H9 (cell line): ENCODE measurements at regions not wholly inside any gene's neighbourhood (a gene's known extent, or its start where the extent isn't known, plus 50 kb on each side); places are given as distances from the start of the nearest gene placed in this dataset.

ENCODE experiments used
- DNase-seq: peaks from one replicate; pipeline ENCODE4 v3.0.0-alpha.2; 2017
- H2AFZ ChIP-seq: one replicate; pipeline ENCODE4 v1.6.1; 2013; ENCODE audit warnings: mild to moderate bottlenecking, low read length, control low read depth, moderate library complexity
- H2AK5ac ChIP-seq: 2 replicates; pipeline ENCODE4 v1.6.1; 2013; ENCODE audit warnings: low read length, control low read depth, mixed read lengths; ENCODE audit not compliant: insufficient read length
- H2BK120ac ChIP-seq: one replicate; pipeline ENCODE4 v1.6.1; 2013; ENCODE audit warnings: low read depth, mild to moderate bottlenecking, low read length, control low read depth, inconsistent platforms; ENCODE audit not compliant: poor library complexity, severe bottlenecking
- H2BK12ac ChIP-seq: 2 replicates; pipeline ENCODE4 v1.6.1; 2013; ENCODE audit warnings: low read length, control low read depth, mixed read lengths, low read depth; ENCODE audit not compliant: insufficient read length
- H2BK15ac ChIP-seq: 2 replicates; pipeline ENCODE4 v1.6.1; 2013; ENCODE audit warnings: low read depth, low read length, control low read depth
- H2BK20ac ChIP-seq: one replicate; pipeline ENCODE4 v1.6.1; 2013; ENCODE audit warnings: low read depth, mild to moderate bottlenecking, low read length, control low read depth, inconsistent platforms; ENCODE audit not compliant: poor library complexity, severe bottlenecking
- H2BK5ac ChIP-seq: 2 replicates; pipeline ENCODE4 v1.6.1; 2013; ENCODE audit warnings: low read length, control low read depth, mixed read lengths; ENCODE audit not compliant: insufficient read length
- H3K14ac ChIP-seq: 2 replicates; pipeline ENCODE4 v1.6.1; 2013; ENCODE audit warnings: low read length, control low read depth; ENCODE audit not compliant: insufficient read depth
- H3K18ac ChIP-seq: 2 replicates; pipeline ENCODE4 v1.6.1; 2013; ENCODE audit warnings: low read depth, mild to moderate bottlenecking, mixed read lengths, low read length, control low read depth; ENCODE audit not compliant: insufficient read length
- H3K23ac ChIP-seq: 2 replicates; pipeline ENCODE4 v1.6.1; 2013; ENCODE audit warnings: low read length, control low read depth, mixed read lengths, low read depth; ENCODE audit not compliant: insufficient read length
- H3K23me2 ChIP-seq: 2 replicates; pipeline ENCODE4 v1.6.1; 2013; ENCODE audit warnings: low read depth, mild to moderate bottlenecking, mixed read lengths, low read length, control low read depth; ENCODE audit not compliant: insufficient read length, poor library complexity, severe bottlenecking
- H3K27ac ChIP-seq: 2 replicates; pipeline ENCODE4 v1.5.1; 2013; ENCODE audit warnings: low read length, control low read depth, mixed read lengths, low read depth; ENCODE audit not compliant: insufficient read length
- H3K27me3 ChIP-seq: 2 replicates; pipeline ENCODE4 v1.6.1; 2013; ENCODE audit warnings: low read length, control low read depth, inconsistent platforms; ENCODE audit not compliant: insufficient read depth
- H3K4ac ChIP-seq: 2 replicates; pipeline ENCODE4 v1.6.1; 2013; ENCODE audit warnings: low read depth, mild to moderate bottlenecking, control low read depth, inconsistent platforms, low read length, moderate library complexity
- H3K4me1 ChIP-seq: 2 replicates; pipeline ENCODE4 v1.6.1; 2013; ENCODE audit warnings: low read length, control low read depth, inconsistent platforms; ENCODE audit not compliant: insufficient read depth
- H3K4me2 ChIP-seq: 2 replicates; pipeline ENCODE4 v1.6.1; 2013; ENCODE audit warnings: low read length, control low read depth, mixed read lengths; ENCODE audit not compliant: insufficient read length, insufficient read depth
- H3K56ac ChIP-seq: 2 replicates; pipeline ENCODE4 v1.6.1; 2013; ENCODE audit warnings: low read depth, mild to moderate bottlenecking, mixed read lengths, low read length, control low read depth; ENCODE audit not compliant: insufficient read length
- H3K79me1 ChIP-seq: 2 replicates; pipeline ENCODE4 v1.6.1; 2013; ENCODE audit warnings: low read depth, mild to moderate bottlenecking, moderate library complexity, low read length, control low read depth, inconsistent platforms; ENCODE audit not compliant: insufficient read depth, poor library complexity, severe bottlenecking
- H3K79me2 ChIP-seq: 2 replicates; pipeline ENCODE4 v1.6.1; 2013; ENCODE audit warnings: low read length, control low read depth, inconsistent platforms; ENCODE audit not compliant: insufficient read depth
- H3K9ac ChIP-seq: 2 replicates; pipeline ENCODE4 v1.6.1; 2013; ENCODE audit warnings: low read length, control low read depth, mixed read lengths; ENCODE audit not compliant: insufficient read length; ENCODE audit errors: extremely low read depth
- H3K9me3 ChIP-seq: one replicate; pipeline ENCODE4 v1.6.1; 2013; ENCODE audit warnings: low read depth, low read length, inconsistent platforms; ENCODE audit not compliant: control insufficient read depth
- H3T11ph ChIP-seq: one replicate; pipeline ENCODE4 v1.6.1; 2013; ENCODE audit warnings: mild to moderate bottlenecking, low read length, control low read depth, inconsistent platforms
- H4K20me1 ChIP-seq: one replicate; pipeline ENCODE4 v1.6.1; 2013; ENCODE audit not compliant: control insufficient read depth, insufficient read length, insufficient read depth
- H4K5ac ChIP-seq: 2 replicates; pipeline ENCODE4 v1.6.1; 2013; ENCODE audit warnings: low read depth, mild to moderate bottlenecking, mixed read lengths, low read length, control low read depth; ENCODE audit not compliant: insufficient read length
- H4K8ac ChIP-seq: replicated peaks from 2 replicates; pipeline ENCODE4 v1.6.1; 2013; ENCODE audit warnings: low read length, control low read depth, mixed read lengths, low read depth; ENCODE audit not compliant: insufficient read length
- H4K91ac ChIP-seq: 2 replicates; pipeline ENCODE4 v1.6.1; 2013; ENCODE audit warnings: low read depth, mild to moderate bottlenecking, moderate library complexity, mixed read lengths, low read length, control low read depth; ENCODE audit not compliant: insufficient read length
- H3K27ac Mint-ChIP-seq, 3 experiments: 2 replicates in 2 of 3; 3 replicates in 1 of 3; pipeline ENCODE4 v1.8.0; 2020 to 2021; ENCODE audit warnings: mixed read lengths in 3 of 3, mild to moderate bottlenecking in 1 of 3, moderate library complexity in 1 of 3
- H3K27me3 Mint-ChIP-seq: 2 replicates; pipeline ENCODE4 v1.8.0; 2021; ENCODE audit warnings: low read depth, mild to moderate bottlenecking, moderate library complexity, mixed read lengths
- H3K36me3 Mint-ChIP-seq, 3 experiments: 2 replicates in 2 of 3; 3 replicates in 1 of 3; pipeline ENCODE4 v1.8.0; 2020 to 2021; ENCODE audit warnings: low read depth in 3 of 3, mixed read lengths in 3 of 3; ENCODE audit not compliant: insufficient read depth in 1 of 3
- H3K4me1 Mint-ChIP-seq, 2 experiments: 2 replicates each; pipeline ENCODE4 v1.8.0; 2020; ENCODE audit warnings: mixed read lengths in 2 of 2
- H3K4me3 Mint-ChIP-seq, 2 experiments: 2 replicates in 1 of 2; 3 replicates in 1 of 2; pipeline ENCODE4 v1.8.0; 2020 to 2021; ENCODE audit warnings: mild to moderate bottlenecking in 2 of 2, mixed read lengths in 2 of 2, moderate library complexity in 1 of 2
- H3K9me3 Mint-ChIP-seq, 2 experiments: 2 replicates in 1 of 2; 3 replicates in 1 of 2; pipeline ENCODE4 v1.8.0; 2020; ENCODE audit warnings: mild to moderate bottlenecking in 2 of 2, mixed read lengths in 2 of 2, moderate library complexity in 1 of 2
- WGBS: extraction: QIAGEN DNeasy Blood & Tissue Kit; methylation state at CpG from one replicate; pipeline ENCODE4 v1.1.7; 2013; ENCODE audit warnings: missing lambda C conversion rate, low lambda C conversion rate, mixed read lengths; ENCODE audit not compliant: insufficient read length; ENCODE audit errors: extremely low coverage; 5-methylcytosine and 5-hydroxymethylcytosine counted together
- TF ChIP-seq, protein P1 (sequence below): fragments of 200-600 bp; sonication (generic); conservative IDR thresholded peaks from 3 replicates; pipeline ENCODE4 v1.8.0; 2021; ENCODE audit warnings: antibody characterized with exemption, mild to moderate bottlenecking

DNA sequence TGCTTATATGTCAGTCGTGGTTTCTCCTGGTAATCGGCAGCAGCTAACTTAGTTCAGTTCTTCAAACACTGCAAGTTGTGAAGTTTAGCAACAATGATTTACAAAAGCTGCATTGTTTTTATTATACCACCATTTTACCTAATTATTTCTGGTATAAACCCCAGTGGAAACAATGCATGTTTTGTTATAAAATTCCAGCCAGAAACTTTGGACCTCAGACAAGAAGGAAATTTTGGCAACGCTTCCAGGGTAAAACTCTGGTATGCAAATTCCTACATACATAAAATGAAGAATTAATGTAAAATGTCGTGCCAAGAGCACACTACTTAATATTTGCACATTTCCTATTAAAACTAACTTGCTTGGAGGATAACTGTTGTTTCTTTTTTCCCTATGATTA, 277.4 kb upstream of the LYZL1 start:
- no peaks in the 10 kb centered on the region for H3K9me3 ChIP-seq
- H3K14ac ChIP-seq, result no peak overlapping the region
- no peak overlapping the region for H2BK12ac ChIP-seq
- H3K27ac ChIP-seq, result no peak overlapping the region
- H2BK5ac ChIP-seq, result no peak overlapping the region
- Mint-ChIP-seq H3K36me3 (peaks cover 0 to 14% (median 0%) of the 10 kb centered on the region in 3 experiments; a peak in 4 of 7 replicates), H3K4me3 (no peak overlapping the region), H3K27me3 (no peaks in the 10 kb centered on the region), H3K27ac (no peak overlapping the region), H3K4me1 (peaks cover 14 to 16% of the 10 kb centered on the region in 2 experiments), H3K9me3 (peaks cover 7 to 9% of the 10 kb centered on the region in 2 experiments; a peak in 3 of 5 replicates)
- TF ChIP-seq, protein P1, sequence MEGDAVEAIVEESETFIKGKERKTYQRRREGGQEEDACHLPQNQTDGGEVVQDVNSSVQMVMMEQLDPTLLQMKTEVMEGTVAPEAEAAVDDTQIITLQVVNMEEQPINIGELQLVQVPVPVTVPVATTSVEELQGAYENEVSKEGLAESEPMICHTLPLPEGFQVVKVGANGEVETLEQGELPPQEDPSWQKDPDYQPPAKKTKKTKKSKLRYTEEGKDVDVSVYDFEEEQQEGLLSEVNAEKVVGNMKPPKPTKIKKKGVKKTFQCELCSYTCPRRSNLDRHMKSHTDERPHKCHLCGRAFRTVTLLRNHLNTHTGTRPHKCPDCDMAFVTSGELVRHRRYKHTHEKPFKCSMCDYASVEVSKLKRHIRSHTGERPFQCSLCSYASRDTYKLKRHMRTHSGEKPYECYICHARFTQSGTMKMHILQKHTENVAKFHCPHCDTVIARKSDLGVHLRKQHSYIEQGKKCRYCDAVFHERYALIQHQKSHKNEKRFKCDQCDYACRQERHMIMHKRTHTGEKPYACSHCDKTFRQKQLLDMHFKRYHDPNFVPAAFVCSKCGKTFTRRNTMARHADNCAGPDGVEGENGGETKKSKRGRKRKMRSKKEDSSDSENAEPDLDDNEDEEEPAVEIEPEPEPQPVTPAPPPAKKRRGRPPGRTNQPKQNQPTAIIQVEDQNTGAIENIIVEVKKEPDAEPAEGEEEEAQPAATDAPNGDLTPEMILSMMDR, result no peak
- H3T11ph ChIP-seq, result no peak overlapping the region
- H2BK20ac ChIP-seq, result no peak overlapping the region
- no peak overlapping the region for H4K91ac ChIP-seq
- no peak overlapping the region for H3K4me2 ChIP-seq
- no peak overlapping the region for H2BK120ac ChIP-seq
- H3K56ac ChIP-seq, result no peak overlapping the region
- no peak overlapping the region for H2BK15ac ChIP-seq
- no peaks in the 10 kb centered on the region for H3K79me1 ChIP-seq
- H2AK5ac ChIP-seq, result no peak overlapping the region
- no peaks in the 10 kb centered on the region for H3K27me3 ChIP-seq
- no peak overlapping the region for H4K8ac ChIP-seq
- no peak overlapping the region for H3K18ac ChIP-seq
- no peaks in the 10 kb centered on the region for H4K20me1 ChIP-seq
- DNase-seq, result no peak
- no CpG with 5 or more reads among the region's 4 CpGs for WGBS
- no peak overlapping the region for H2AFZ ChIP-seq
- H3K79me2 ChIP-seq, result no peaks in the 10 kb centered on the region
- H3K23me2 ChIP-seq, result no peaks in the 10 kb centered on the region
- H3K4me1 ChIP-seq, result peaks cover 2% of the 10 kb centered on the region; the same call in 1 of the 2 replicates
- H4K5ac ChIP-seq, result no peak overlapping the region
- H3K4ac ChIP-seq, result no peak overlapping the region
- no peak overlapping the region for H3K9ac ChIP-seq
- H3K23ac ChIP-seq, result no peak overlapping the region
